Bronchial epithelial cell (primary cell): ENCODE measurements at regions not wholly inside any gene's neighbourhood (a gene's known extent, or its start where the extent isn't known, plus 50 kb on each side); places are given as distances from the start of the nearest gene placed in this dataset.

Experiments used
- DNase-seq: peaks from one replicate; pipeline ENCODE4 v3.0.0-alpha.2; 2010; ENCODE audit warnings: low read depth
- FAIRE-seq: peaks from 2 replicates; lab custom pipeline; 2011; peaks lifted over from hg19 to GRCh38; lab: Jason Lieb, UNC
- H3K27me3 ChIP-seq: 2 replicates; pipeline ENCODE4 v1.5.1; 2011; ENCODE audit warnings: low read length; ENCODE audit not compliant: control insufficient read depth, insufficient read depth
- H3K36me3 ChIP-seq: 2 replicates; pipeline ENCODE4 v1.5.1; 2011; ENCODE audit warnings: low read length; ENCODE audit not compliant: control insufficient read depth, insufficient read depth
- H3K4me3 ChIP-seq: 2 replicates; pipeline ENCODE4 v1.5.1; 2011; ENCODE audit warnings: mild to moderate bottlenecking, low read depth, low read length, control low read depth
- TF ChIP-seq, protein P1 (sequence below): IDR thresholded peaks from 2 replicates; pipeline ENCODE4 v1.5.1; 2011; ENCODE audit warnings: mild to moderate bottlenecking, moderate library complexity, low read length, control low read depth, inconsistent platforms; ENCODE audit not compliant: insufficient read depth, severe bottlenecking

DNA sequence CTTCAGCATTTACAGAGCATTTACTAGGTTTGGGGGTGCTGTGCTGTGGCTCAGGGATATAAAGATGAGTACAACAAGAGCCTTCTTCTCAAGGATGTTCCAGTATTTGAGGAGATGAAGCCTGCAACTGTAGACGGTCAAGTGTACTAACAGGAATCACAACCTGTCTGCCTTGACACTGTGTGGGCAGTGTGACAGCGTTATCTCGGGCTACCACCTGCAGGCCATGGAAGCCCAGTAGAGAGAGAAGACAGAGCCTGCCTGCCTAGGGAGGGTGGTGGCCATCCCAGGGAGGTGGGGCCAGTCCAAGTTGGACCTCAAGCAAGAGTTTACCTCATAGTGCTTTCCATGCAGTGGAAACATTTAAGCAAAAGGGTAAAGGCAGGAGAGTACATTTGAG is 215.1 kb upstream of the ASIC2 start:
- Histone ChIP-seq H3K4me3 (no peak overlapping the region), H3K36me3 (no peaks in the 10 kb centered on the region), H3K27me3 (no peaks in the 10 kb centered on the region)
- TF ChIP-seq, protein P1, sequence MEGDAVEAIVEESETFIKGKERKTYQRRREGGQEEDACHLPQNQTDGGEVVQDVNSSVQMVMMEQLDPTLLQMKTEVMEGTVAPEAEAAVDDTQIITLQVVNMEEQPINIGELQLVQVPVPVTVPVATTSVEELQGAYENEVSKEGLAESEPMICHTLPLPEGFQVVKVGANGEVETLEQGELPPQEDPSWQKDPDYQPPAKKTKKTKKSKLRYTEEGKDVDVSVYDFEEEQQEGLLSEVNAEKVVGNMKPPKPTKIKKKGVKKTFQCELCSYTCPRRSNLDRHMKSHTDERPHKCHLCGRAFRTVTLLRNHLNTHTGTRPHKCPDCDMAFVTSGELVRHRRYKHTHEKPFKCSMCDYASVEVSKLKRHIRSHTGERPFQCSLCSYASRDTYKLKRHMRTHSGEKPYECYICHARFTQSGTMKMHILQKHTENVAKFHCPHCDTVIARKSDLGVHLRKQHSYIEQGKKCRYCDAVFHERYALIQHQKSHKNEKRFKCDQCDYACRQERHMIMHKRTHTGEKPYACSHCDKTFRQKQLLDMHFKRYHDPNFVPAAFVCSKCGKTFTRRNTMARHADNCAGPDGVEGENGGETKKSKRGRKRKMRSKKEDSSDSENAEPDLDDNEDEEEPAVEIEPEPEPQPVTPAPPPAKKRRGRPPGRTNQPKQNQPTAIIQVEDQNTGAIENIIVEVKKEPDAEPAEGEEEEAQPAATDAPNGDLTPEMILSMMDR = no peak
- FAIRE-seq (no peak), DNase-seq (no peak)

DNA sequence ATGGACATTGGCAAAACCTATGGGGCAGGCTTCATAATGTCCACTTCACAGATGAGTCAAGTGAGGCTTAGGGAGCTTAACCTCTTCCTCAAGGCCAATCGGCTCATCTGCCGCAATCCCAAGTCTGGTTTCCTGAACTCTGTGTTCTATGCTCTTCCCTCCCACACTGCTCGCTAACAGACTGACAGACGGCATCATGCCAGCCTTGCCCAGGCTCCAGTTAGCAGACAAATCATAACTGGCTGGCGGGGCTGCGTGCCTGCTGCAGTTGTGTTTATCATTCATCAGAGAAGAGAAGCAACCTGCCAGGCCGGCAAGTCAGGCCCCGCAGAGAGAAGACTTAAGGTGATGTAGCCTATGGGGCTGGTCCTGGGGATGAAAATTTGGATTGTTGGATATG is 216.2 kb upstream of the ASIC2 start:
- Histone ChIP-seq H3K36me3 (no peaks in the 10 kb centered on the region), H3K4me3 (no peak overlapping the region), H3K27me3 (no peaks in the 10 kb centered on the region)
- TF ChIP-seq, protein P1 = no peak
- DNase-seq (no peak), FAIRE-seq (no peak)

DNA sequence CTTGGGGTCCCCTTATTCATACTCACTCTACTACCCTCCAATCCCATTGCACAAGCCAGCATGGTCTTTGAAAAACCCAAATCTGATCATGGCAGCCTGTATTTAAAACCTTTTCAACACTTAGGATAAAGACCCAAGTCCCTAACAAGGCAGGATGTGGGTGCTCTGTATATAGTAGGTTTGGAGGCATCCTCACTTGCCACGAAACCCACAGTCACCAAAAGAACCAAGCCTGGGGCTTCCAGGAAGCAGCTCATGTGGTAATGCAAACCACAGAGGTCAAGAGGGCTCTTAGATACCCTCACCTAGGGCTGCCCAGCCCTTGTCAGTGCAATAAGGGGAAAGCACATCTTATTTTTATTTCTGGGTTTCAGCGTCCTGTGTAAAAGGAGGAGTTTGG is 218.6 kb upstream of the ASIC2 start:
- no peaks in the 10 kb centered on the region for H3K36me3 ChIP-seq
- DNase-seq (no peak), FAIRE-seq (no peak)
- H3K4me3 ChIP-seq = no peak overlapping the region
- TF ChIP-seq, protein P1 = no peak
- no peaks in the 10 kb centered on the region for H3K27me3 ChIP-seq

DNA sequence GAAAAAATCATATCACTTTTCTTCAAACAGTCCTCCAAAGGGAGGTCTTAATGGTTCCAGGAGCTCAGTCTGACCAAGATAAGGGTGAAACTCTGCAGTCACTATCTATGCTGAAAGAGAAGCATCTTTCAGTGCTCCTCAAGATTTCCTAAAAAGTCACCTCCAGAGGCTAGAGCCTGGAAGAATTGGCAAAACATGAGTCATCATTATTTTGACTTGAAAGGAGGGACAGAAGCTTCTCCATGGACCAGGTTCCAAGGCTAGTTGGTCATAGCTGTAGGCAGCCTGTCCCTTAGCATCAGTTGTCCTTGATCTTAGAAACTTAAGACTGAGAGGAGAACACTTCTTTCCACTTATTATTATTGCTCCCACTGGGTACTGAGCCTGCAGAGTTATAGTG is 219.0 kb upstream of the ASIC2 start:
- Histone ChIP-seq H3K4me3 (no peak overlapping the region), H3K27me3 (no peaks in the 10 kb centered on the region), H3K36me3 (no peaks in the 10 kb centered on the region)
- DNase-seq = no peak
- no peak for FAIRE-seq
- TF ChIP-seq, protein P1 = no peak

DNA sequence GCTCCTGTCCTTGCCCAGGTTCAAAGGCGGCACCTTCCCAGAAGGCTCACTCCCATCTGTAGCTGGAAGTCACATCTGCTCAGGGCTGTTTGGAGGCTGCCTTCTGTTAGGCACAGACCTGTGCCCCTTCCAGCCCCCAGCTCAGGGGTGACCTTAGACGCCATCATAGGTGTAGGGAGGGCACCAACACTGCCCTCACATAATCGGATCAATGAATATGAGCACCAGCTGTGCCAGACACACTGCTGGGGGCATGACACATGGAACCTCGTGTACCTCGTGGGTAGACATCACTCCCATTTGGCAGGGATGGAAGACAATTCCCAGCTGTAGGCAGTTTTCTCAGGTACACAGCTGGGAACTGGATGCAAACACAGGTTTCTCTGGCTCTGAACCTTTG is 220.7 kb upstream of the ASIC2 start:
- H3K27me3 ChIP-seq = no peaks in the 10 kb centered on the region
- TF ChIP-seq, protein P1 = no peak
- DNase-seq (no peak), FAIRE-seq (no peak)
- H3K4me3 ChIP-seq = no peak overlapping the region
- H3K36me3 ChIP-seq = no peaks in the 10 kb centered on the region

DNA sequence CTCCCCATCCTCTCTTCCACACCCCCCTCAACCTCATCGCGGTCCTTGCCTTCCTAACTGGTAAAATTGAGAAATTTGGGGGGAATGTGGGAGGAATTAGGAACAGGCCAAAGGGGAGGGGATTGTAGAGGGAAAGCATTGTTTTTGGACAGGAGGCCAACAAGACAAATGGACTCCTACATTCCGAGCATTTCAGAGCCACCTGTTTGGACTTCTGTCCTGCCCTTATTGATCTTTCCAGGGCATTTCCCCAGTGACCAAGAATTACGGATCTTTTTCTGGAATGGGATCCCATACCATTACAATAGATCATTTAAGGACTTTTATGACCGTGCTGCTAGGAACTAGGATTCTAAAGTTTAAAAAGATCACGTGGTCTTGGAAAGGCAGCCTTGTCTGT is 221.3 kb upstream of the ASIC2 start:
- H3K4me3 ChIP-seq = no peak overlapping the region
- H3K27me3 ChIP-seq = no peaks in the 10 kb centered on the region
- TF ChIP-seq, protein P1 = no peak
- H3K36me3 ChIP-seq = no peaks in the 10 kb centered on the region
- DNase-seq (no peak), FAIRE-seq (no peak)
